Body of pancreas (tissue), 4 donors: ENCODE measurements at regions not wholly inside any gene's neighbourhood (a gene's known extent, or its start where the extent isn't known, plus 50 kb on each side); places are given as distances from the start of the nearest gene placed in this dataset.

Experiments
- ATAC-seq: fragments of 150-250 bp; one replicate; pipeline ENCODE4 v1.9.1; 2016
- DNase-seq, 4 donors: peaks; one replicate each; pipeline ENCODE4 v3.0.0-alpha.2; 2019
- H3K27ac ChIP-seq, 4 donors: fragments of 200-600 bp; sonication (generic); 1 replicate in 3 of 4; 2 replicates in 1 of 4; pipeline versions ENCODE4 v1.5.1 to v1.6.1; 2016 to 2019; ENCODE audit warnings: mild to moderate bottlenecking in 1 of 4, mixed read lengths in 1 of 4, moderate library complexity in 1 of 4
- H3K27me3 ChIP-seq, 2 donors: fragments of 200-600 bp; sonication (generic); one replicate each; pipeline ENCODE4 v1.6.0; 2016; ENCODE audit warnings: mild to moderate bottlenecking in 1 of 2
- H3K36me3 ChIP-seq, 2 donors: fragments of 200-600 bp; sonication (generic); replicated peaks in 1 of 2; 2 replicates each; pipeline ENCODE4 v1.5.1; 2016; ENCODE audit warnings: low read depth in 2 of 2; ENCODE audit not compliant: insufficient read depth in 1 of 2
- H3K4me1 ChIP-seq: fragments of 200-600 bp; sonication (generic); one replicate; pipeline ENCODE4 v1.6.0; 2016
- H3K4me3 ChIP-seq, 2 donors: fragments of 200-600 bp; sonication (generic); 1 replicate in 1 of 2; 2 replicates in 1 of 2; pipeline ENCODE4 v1.5.1; 2016 to 2019
- H3K9me3 ChIP-seq, 3 donors: fragments of 200-600 bp; sonication (generic); 1 replicate in 2 of 3; 2 replicates in 1 of 3; pipeline ENCODE4 v1.5.1; 2016
- CTCF ChIP-seq, 7 experiments: fragments of 450-650 bp in 4 of 7; fragments of 200-600 bp in 3 of 7; sonication (generic) in 3 of 7; IDR thresholded peaks; one replicate each; pipeline ENCODE4 v1.5.1; 2016 to 2019; ENCODE audit warnings: antibody characterized with exemption in 7 of 7
- POLR2A ChIP-seq, 3 donors: fragments of 450-650 bp; IDR thresholded peaks; one replicate each; pipeline ENCODE4 v1.6.1; 2016; ENCODE audit warnings: antibody characterized with exemption in 3 of 3, mild to moderate bottlenecking in 2 of 3
- WGBS, 2 donors: methylation state at CpG; one replicate each; pipeline ENCODE4 v1.1.5; 2017; 5-methylcytosine and 5-hydroxymethylcytosine counted together
- intact Hi-C: fragments of 100-400 bp; cut with DNase I; formaldehyde crosslinking; loops from one replicate; pipeline ENCODE4 v1.15.1; 2023

- Histone ChIP-seq H3K4me3 (no peak overlapping the region), H3K9me3 (no peaks in the 10 kb centered on the region), H3K4me1 (peaks cover 9% of the 10 kb centered on the region), H3K36me3 (no peaks in the 10 kb centered on the region), H3K27me3 (no peaks in the 10 kb centered on the region), H3K27ac (no peak overlapping the region)
- TF ChIP-seq POLR2A (IDR thresholded peaks at IDR 0.05) (no peak), CTCF (IDR thresholded peaks at IDR 0.05) (no peak)
- ATAC-seq (no peak), DNase-seq (no peak)
- 18 to 27% methylated on average over 1 of the region's 1 CpG for WGBS, 2 donors
- intact Hi-C loops = no loop called here
Measured at GRCh38 chr4:58760100-58760499, 1649.9 kb upstream of the IGFBP7 start.

DNA sequence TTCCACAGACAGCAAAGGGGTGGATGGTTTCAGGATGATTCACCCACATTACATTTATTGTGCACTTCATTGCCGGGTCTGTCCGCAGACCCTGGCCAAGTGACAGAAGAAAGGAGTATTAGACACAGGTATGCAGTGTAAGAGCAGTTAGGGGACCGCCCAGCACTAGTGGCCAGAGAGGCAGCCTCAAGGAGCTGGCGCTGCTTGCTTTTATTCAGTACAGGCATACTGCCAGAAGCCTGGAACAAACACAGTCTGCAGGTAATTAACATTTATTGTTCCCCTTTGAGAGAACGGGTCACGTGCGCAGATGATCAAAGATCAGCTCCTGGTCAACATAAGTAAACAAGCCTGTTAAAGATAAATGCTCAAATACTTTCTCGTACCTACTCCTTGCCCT is 1639.0 kb upstream of the IGFBP7 start:
- no peaks in the 10 kb centered on the region for H3K27me3 ChIP-seq
- H3K9me3 ChIP-seq = no peaks in the 10 kb centered on the region
- no peak for TF ChIP-seq CTCF (IDR thresholded peaks at IDR 0.05)
- TF ChIP-seq POLR2A (IDR thresholded peaks at IDR 0.05) = no peak
- 17 to 18% methylated on average over 8 of the region's 8 CpGs for WGBS, 2 donors
- intact Hi-C loops = no loop called here
- no peak overlapping the region for H3K4me3 ChIP-seq
- ATAC-seq = peak; percentile 30
- peaks cover 7% of the 10 kb centered on the region for H3K4me1 ChIP-seq
- no peak overlapping the region for H3K27ac ChIP-seq
- no peaks in the 10 kb centered on the region for H3K36me3 ChIP-seq
- peak in 3 of 4 donors; percentile 24 to 34 (median 29) for DNase-seq

DNA sequence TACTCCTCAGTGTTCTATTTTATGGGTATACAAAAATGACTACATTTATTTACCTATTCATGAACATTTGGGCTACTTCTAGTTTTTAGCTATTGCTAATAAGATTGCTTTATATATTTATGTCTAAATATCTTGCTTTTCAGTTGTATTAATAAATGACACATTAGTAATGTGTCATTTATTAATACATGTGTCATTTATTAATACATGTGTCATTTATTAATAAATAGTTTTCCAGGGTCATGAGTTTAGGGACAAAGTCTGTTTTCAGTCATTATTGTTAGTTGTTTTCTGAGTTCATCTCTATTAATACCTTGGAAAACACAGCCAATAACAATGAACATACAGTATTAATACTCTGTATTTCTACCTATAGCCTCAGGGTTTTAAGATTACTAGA is 1630.7 kb upstream of the IGFBP7 start:
- intact Hi-C loops = no loop called here
- ATAC-seq = no peak

DNA sequence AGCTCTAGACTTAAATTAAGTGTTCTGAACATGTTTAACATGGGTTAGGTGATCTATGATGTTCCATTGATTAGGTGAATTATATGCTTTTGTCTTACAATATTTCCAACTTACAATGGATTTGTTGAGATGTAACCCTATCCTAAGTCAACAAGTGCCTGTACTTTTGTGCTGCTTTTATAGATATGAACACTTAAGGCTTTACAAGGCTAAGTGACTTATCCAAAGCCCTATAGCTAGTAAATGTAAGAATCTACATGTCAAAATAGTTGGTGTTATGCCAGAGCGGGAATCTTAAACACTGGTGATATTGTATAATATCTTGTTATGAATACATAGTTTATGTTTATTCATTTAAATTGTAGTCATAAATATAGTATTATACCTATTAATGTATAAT is 1629.1 kb upstream of the IGFBP7 start:
- H3K27me3 ChIP-seq = no peaks in the 10 kb centered on the region
- no peaks in the 10 kb centered on the region for H3K4me1 ChIP-seq
- intact Hi-C loops = no loop called here
- H3K36me3 ChIP-seq = no peaks in the 10 kb centered on the region
- 81 to 96% methylated on average over 1 of the region's 1 CpG for WGBS, 2 donors
- H3K27ac ChIP-seq = no peak overlapping the region
- no peaks in the 10 kb centered on the region for H3K9me3 ChIP-seq
- TF ChIP-seq CTCF (IDR thresholded peaks at IDR 0.05) (no peak), POLR2A (IDR thresholded peaks at IDR 0.05) (no peak)
- no peak overlapping the region for H3K4me3 ChIP-seq
- no peak for ATAC-seq
- no peak for DNase-seq

More for the DNA sequence above, 1630.7 kb upstream of the IGFBP7 start:
- H3K27me3 ChIP-seq = no peaks in the 10 kb centered on the region
- H3K4me1 ChIP-seq = no peaks in the 10 kb centered on the region
- no peaks in the 10 kb centered on the region for H3K36me3 ChIP-seq
- no peak for DNase-seq
- TF ChIP-seq POLR2A (IDR thresholded peaks at IDR 0.05) = no peak
- TF ChIP-seq CTCF (IDR thresholded peaks at IDR 0.05) = no peak
- no peaks in the 10 kb centered on the region for H3K9me3 ChIP-seq
- no peak overlapping the region for H3K4me3 ChIP-seq
- no peak overlapping the region for H3K27ac ChIP-seq

- Histone ChIP-seq H3K27me3 (no peaks in the 10 kb centered on the region), H3K27ac (no peak overlapping the region), H3K4me1 (no peaks in the 10 kb centered on the region), H3K4me3 (no peak overlapping the region), H3K36me3 (no peaks in the 10 kb centered on the region), H3K9me3 (no peaks in the 10 kb centered on the region)
- intact Hi-C loops = no loop called here
- ATAC-seq = no peak
- no peak for TF ChIP-seq CTCF (IDR thresholded peaks at IDR 0.05)
- TF ChIP-seq POLR2A (IDR thresholded peaks at IDR 0.05) = no peak
- DNase-seq = no peak
Measured at GRCh38 chr4:58738375-58738774, 1628.2 kb upstream of the IGFBP7 start.
